Hepatocyte (in vitro differentiated cells): ENCODE measurements at regions not wholly inside any gene's neighbourhood (a gene's known extent, or its start where the extent isn't known, plus 50 kb on each side); places are given as distances from the start of the nearest gene placed in this dataset.
"Not testable (repeated sequence)": the region's sequence is repeated elsewhere in the genome, so short reads cannot be mapped to it uniquely, and the experiment has no call there.

Source experiments
- DNase-seq: peaks from one replicate; pipeline ENCODE4 v3.0.0-alpha.2; 2016; ENCODE audit warnings: low spot score
- H2AFZ ChIP-seq: fragments of 200-600 bp; sonication (generic); 2 replicates; pipeline ENCODE4 v1.6.0; 2016; ENCODE audit warnings: antibody characterized with exemption, mild to moderate bottlenecking
- H3K27ac ChIP-seq: fragments of 200-600 bp; sonication (generic); 2 replicates; pipeline ENCODE4 v1.5.1; 2016; ENCODE audit warnings: mild to moderate bottlenecking
- H3K27me3 ChIP-seq: fragments of 200-600 bp; sonication (generic); 2 replicates; pipeline ENCODE4 v1.6.1; 2016
- H3K36me3 ChIP-seq: fragments of 200-600 bp; sonication (generic); replicated peaks from 2 replicates; pipeline ENCODE4 v1.5.1; 2016; ENCODE audit warnings: low read depth; ENCODE audit not compliant: insufficient read depth
- H3K4me1 ChIP-seq: fragments of 200-600 bp; sonication (generic); 2 replicates; pipeline ENCODE4 v1.5.1; 2016; ENCODE audit warnings: mild to moderate bottlenecking, moderate library complexity; ENCODE audit not compliant: insufficient read depth
- H3K4me2 ChIP-seq: fragments of 200-600 bp; sonication (generic); 2 replicates; pipeline ENCODE4 v1.6.0; 2016
- H3K4me3 ChIP-seq: fragments of 200-600 bp; sonication (generic); 2 replicates; pipeline ENCODE4 v1.5.1; 2016; ENCODE audit warnings: mild to moderate bottlenecking
- H3K79me2 ChIP-seq: fragments of 200-600 bp; sonication (generic); 2 replicates; pipeline ENCODE4 v1.6.0; 2017; ENCODE audit warnings: mild to moderate bottlenecking
- H3K9me2 ChIP-seq: fragments of 200-600 bp; sonication (generic); replicated peaks from 2 replicates; pipeline ENCODE4 v1.6.0; 2017; ENCODE audit warnings: mild to moderate bottlenecking; ENCODE audit not compliant: insufficient read depth
- H3K9me3 ChIP-seq: fragments of 200-600 bp; sonication (generic); 2 replicates; pipeline ENCODE4 v1.5.1; 2016; ENCODE audit warnings: low read depth, mild to moderate bottlenecking
- H4K20me1 ChIP-seq: fragments of 200-600 bp; sonication (generic); 2 replicates; pipeline ENCODE4 v1.6.0; 2016; ENCODE audit warnings: mild to moderate bottlenecking; ENCODE audit not compliant: insufficient read depth, poor library complexity, severe bottlenecking
- EZH2 ChIP-seq: fragments of 200-600 bp; sonication (generic); IDR thresholded peaks from 2 replicates; pipeline ENCODE4 v1.6.1; 2016; ENCODE audit warnings: antibody characterized with exemption, mild to moderate bottlenecking, borderline replicate concordance
- EZH2phosphoT487 ChIP-seq: fragments of 200-600 bp; sonication (generic); IDR thresholded peaks from one replicate; pipeline ENCODE4 v1.6.1; 2018; ENCODE audit warnings: antibody characterized with exemption, mild to moderate bottlenecking, low read depth, moderate library complexity; ENCODE audit not compliant: unreplicated experiment, severe bottlenecking
- WGBS: methylation state at CpG from one replicate; pipeline ENCODE4 v1.1.6; 2016; ENCODE audit warnings: low lambda C conversion rate; ENCODE audit errors: missing lambda C conversion rate; 5-methylcytosine and 5-hydroxymethylcytosine counted together
- TF ChIP-seq, protein P1 (sequence below): fragments of 200-600 bp; sonication (generic); IDR thresholded peaks from 2 replicates; pipeline ENCODE4 v1.5.1; 2016; ENCODE audit warnings: antibody characterized with exemption, mild to moderate bottlenecking; ENCODE audit not compliant: poor library complexity

DNA sequence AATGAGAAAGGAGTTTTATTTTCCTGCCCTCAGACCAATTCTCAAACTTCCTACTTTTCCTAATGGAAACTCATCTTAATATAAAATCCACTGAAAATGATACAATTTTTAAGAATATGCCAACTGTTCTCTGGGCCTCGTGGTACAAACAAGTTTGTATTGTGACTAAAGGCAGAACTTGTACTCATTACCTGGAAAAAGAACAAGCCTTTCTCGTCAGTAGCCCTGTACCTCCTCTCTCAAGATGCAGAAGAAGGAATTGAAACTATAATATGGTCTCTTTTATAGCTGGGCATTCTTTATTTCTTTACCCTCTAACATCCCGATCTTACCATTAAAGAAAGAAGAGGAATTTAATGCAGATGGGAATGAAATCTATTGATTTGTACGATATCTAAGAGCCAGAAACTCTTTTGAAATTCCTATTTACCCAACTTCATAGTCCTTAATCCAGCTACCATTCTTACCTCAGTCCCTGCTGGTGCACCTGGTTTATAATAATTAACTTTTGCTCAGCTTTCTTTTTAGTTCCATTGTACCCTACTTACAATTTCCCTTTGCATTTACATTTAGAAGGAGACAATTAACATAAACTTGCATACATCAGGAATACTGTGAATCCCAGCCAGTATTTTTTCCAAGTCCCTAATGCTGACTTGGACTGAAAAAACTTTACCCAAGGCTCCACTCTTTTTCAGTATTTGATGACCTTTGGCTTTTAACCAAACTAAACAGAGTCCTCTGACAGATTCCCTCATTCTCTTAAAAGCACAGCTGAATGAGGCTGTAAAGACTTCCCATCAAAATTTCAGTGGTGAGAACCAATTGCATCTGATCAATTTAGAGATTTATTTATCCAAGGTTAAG is 1162.4 kb downstream of the BRINP3 start:
- TF ChIP-seq, protein P1, sequence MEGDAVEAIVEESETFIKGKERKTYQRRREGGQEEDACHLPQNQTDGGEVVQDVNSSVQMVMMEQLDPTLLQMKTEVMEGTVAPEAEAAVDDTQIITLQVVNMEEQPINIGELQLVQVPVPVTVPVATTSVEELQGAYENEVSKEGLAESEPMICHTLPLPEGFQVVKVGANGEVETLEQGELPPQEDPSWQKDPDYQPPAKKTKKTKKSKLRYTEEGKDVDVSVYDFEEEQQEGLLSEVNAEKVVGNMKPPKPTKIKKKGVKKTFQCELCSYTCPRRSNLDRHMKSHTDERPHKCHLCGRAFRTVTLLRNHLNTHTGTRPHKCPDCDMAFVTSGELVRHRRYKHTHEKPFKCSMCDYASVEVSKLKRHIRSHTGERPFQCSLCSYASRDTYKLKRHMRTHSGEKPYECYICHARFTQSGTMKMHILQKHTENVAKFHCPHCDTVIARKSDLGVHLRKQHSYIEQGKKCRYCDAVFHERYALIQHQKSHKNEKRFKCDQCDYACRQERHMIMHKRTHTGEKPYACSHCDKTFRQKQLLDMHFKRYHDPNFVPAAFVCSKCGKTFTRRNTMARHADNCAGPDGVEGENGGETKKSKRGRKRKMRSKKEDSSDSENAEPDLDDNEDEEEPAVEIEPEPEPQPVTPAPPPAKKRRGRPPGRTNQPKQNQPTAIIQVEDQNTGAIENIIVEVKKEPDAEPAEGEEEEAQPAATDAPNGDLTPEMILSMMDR: no peak
- TF ChIP-seq EZH2phosphoT487 (no peak), EZH2 (no peak)
- no peaks in the 10 kb centered on the region for H3K9me3 ChIP-seq
- no peak overlapping the region for H3K4me2 ChIP-seq
- no peaks in the 10 kb centered on the region for H3K4me1 ChIP-seq
- no peaks in the 10 kb centered on the region for H3K36me3 ChIP-seq
- no peak overlapping the region for H3K4me3 ChIP-seq
- WGBS: 76% methylated on average over 4 of the region's 4 CpGs
- no peak overlapping the region for H3K27ac ChIP-seq
- no peaks in the 10 kb centered on the region for H4K20me1 ChIP-seq
- H3K27me3 ChIP-seq: no peaks in the 10 kb centered on the region
- H3K9me2 ChIP-seq: no peaks in the 10 kb centered on the region
- H3K79me2 ChIP-seq: no peaks in the 10 kb centered on the region
- DNase-seq: no peak
- peak overlapping the region; percentile 11 for H2AFZ ChIP-seq

DNA sequence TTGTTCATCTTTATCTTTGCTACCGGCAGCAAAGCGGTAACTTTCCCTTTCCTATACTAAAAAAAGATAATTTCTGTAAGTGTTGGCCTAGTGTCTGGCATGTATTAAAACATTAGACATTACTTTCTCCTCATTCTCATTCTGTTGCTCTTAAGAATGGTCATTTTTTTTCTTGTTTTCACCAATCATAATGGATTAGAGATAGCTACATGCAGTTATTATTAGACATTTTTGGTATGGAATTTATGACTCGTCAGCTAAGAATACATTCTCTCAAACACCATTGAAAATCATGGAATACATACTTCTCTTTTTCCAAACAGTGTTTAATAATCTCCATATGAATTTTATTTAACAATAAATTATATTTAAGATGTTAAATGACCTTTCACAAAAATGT is 1154.6 kb downstream of the BRINP3 start:
- H3K4me1 ChIP-seq: no peaks in the 10 kb centered on the region
- H4K20me1 ChIP-seq: no peaks in the 10 kb centered on the region
- no peaks in the 10 kb centered on the region for H3K9me3 ChIP-seq
- H3K27me3 ChIP-seq: no peaks in the 10 kb centered on the region
- WGBS: 83% methylated on average over 3 of the region's 3 CpGs
- DNase-seq: no peak
- H3K79me2 ChIP-seq: no peaks in the 10 kb centered on the region
- H3K9me2 ChIP-seq: no peaks in the 10 kb centered on the region
- H3K36me3 ChIP-seq: no peaks in the 10 kb centered on the region
- H3K4me3 ChIP-seq: no peak overlapping the region
- no peak overlapping the region for H2AFZ ChIP-seq
- no peak overlapping the region for H3K4me2 ChIP-seq
- TF ChIP-seq EZH2 (no peak), EZH2phosphoT487 (no peak)
- TF ChIP-seq, protein P1: no peak
- no peak overlapping the region for H3K27ac ChIP-seq

DNA sequence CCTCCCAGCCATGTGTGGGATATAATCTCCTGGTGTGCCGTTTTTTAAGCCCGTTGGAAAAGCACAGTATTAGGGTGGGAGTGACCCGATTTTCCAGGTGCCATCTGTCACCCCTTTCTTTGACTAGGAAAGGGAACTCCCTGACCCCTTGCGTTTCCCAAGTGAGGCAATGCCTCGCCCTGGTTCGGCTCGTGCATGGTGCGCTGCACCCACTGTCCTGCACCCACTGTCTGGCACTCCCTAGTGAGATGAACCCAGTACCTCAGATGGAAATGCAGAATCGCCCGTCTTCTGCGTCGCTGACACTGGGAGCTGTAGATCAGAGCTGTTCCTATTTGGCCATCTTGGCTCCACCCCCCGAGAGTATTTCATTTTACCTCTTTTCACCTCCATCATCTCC is 1146.6 kb downstream of the BRINP3 start:
- H2AFZ ChIP-seq, H3K27ac ChIP-seq, H3K27me3 ChIP-seq, H3K36me3 ChIP-seq, H3K4me3 ChIP-seq, H3K4me2 ChIP-seq, H4K20me1 ChIP-seq, H3K9me2 ChIP-seq, H3K4me1 ChIP-seq, DNase-seq, H3K79me2 ChIP-seq, H3K9me3 ChIP-seq: not testable (repeated sequence)
- 96% methylated on average over 13 of the region's 13 CpGs for WGBS

DNA sequence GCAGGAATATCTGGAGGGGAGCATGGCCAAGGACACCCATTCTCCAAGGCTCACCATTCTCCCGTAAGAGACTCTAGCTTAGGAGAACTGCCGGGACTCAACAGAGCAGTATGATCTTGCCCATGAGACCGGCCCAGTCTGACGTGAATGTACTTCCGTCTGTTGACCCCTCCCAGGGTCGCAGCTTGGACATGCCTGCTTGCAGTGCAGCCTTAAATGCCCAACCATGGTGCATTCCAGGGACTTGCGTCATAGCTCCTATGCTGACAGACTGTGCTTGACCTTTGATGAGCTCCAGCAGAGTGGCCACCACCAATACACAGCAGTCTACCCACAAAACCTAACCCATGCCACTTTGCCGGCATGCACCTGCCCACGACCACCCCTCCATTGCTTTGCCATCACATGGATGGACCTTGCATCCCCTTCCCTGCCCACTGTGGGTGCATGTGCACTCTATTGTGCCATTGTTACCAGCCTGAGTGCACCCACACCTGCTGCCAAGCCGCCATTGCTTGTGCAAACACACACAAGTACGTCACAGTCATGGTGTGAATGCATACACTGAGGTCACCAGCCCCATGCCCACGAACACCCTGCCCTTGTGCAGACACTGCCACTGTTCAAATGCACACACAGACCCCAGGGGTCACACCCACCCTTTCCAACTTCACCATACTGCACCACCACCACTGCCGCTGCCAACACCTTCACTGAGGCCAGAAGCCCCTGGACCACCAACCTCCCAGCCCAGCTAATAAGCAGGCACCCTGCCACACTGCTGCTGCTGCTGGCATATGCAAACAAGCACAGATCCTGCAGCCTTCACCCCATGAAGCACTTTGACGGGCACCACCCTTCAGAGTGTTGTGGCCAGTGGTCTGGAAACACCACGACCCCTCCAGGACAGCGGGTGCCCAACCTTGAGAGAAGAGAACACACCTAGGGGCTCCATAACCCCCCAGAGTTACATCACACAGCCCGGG is 1141.3 kb downstream of the BRINP3 start:
- no peak for DNase-seq
- Histone ChIP-seq H4K20me1 (no peaks in the 10 kb centered on the region), H3K4me1 (no peaks in the 10 kb centered on the region), H3K9me2 (no peaks in the 10 kb centered on the region), H3K4me2 (no peak overlapping the region), H3K4me3 (no peak overlapping the region), H3K27ac (no peak overlapping the region), H3K9me3 (no peaks in the 10 kb centered on the region), H2AFZ (no peak overlapping the region), H3K27me3 (no peaks in the 10 kb centered on the region), H3K36me3 (no peaks in the 10 kb centered on the region), H3K79me2 (no peaks in the 10 kb centered on the region)
- WGBS: 90% methylated on average over 17 of the region's 17 CpGs
- TF ChIP-seq EZH2phosphoT487: no peak
- TF ChIP-seq, protein P1: no peak
